Nephron (organoid): ENCODE measurements at regions not wholly inside any gene's neighbourhood (a gene's known extent, or its start where the extent isn't known, plus 50 kb on each side); places are given as distances from the start of the nearest gene placed in this dataset.

ENCODE experiments used
- H3K27ac Mint-ChIP-seq, 3 experiments: 2 replicates each; pipeline ENCODE4 v1.8.0; 2020; ENCODE audit warnings: mixed read lengths in 3 of 3, mild to moderate bottlenecking in 2 of 3, moderate library complexity in 1 of 3
- H3K27me3 Mint-ChIP-seq: 2 replicates; pipeline ENCODE4 v1.8.0; 2021; ENCODE audit warnings: low read depth, mild to moderate bottlenecking, moderate library complexity, mixed read lengths
- H3K36me3 Mint-ChIP-seq: 2 replicates; pipeline ENCODE4 v1.8.0; 2020; ENCODE audit warnings: low read depth, mixed read lengths
- H3K4me1 Mint-ChIP-seq: 2 replicates; pipeline ENCODE4 v1.8.0; 2020; ENCODE audit warnings: mixed read lengths
- H3K4me3 Mint-ChIP-seq, 3 experiments: 2 replicates each; pipeline ENCODE4 v1.8.0; 2020; ENCODE audit warnings: mild to moderate bottlenecking in 3 of 3, mixed read lengths in 3 of 3, moderate library complexity in 2 of 3
- H3K9me3 Mint-ChIP-seq: 2 replicates; pipeline ENCODE4 v1.8.0; 2020; ENCODE audit warnings: mixed read lengths
- CTCF ChIP-seq, 3 experiments: fragments of 200-600 bp; sonication (generic); IDR thresholded peaks; one replicate each; pipeline ENCODE4 v1.5.0; 2021; ENCODE audit warnings: antibody characterized with exemption in 3 of 3; ENCODE audit not compliant: unreplicated experiment in 3 of 3

DNA sequence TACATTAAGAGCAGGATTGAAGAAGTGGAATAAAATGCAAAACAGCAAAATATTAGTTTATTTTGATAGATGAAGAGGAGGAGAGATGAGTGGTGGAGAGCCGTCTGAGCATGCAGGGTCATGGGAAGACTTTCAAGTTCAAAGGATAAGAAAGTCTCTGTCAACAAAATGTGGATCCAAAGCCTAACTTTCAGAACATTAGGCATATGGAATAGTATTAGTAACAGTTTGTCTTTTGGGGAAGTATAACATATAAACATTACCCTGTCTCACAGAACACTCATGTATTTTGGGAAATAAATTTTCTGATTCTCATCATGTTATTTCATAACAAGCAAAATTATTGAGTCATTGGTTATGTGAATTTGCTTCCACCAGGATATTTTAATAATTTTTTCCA, 104.3 kb upstream of the CEP126 start:
- H3K4me3 Mint-ChIP-seq = no peak overlapping the region
- H3K27me3 Mint-ChIP-seq = no peaks in the 10 kb centered on the region
- H3K4me1 Mint-ChIP-seq = no peaks in the 10 kb centered on the region
- TF ChIP-seq CTCF (IDR thresholded peaks at IDR 0.05; ENCODE audit: unreplicated experiment in 3 of 3) = no peak
- H3K27ac Mint-ChIP-seq = no peak overlapping the region
- no peaks in the 10 kb centered on the region for H3K9me3 Mint-ChIP-seq
- no peaks in the 10 kb centered on the region for H3K36me3 Mint-ChIP-seq

DNA sequence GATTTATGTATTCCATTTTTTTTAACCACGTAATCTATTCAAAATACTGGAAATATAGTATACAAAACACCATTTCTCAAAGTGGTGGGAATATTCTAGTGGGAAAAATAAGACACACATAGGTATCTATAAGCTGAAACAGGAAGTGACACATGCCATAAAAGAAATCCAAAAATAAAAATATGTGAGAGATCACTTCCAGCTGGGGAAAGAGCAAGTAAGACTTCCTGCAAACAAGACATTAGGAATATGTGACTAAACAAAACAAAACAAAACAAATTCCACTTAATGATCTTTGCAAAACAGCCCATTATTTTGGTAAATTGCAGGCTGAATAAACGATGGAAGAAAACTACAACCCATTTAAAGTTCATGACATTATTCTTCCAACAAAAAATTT, 107.3 kb upstream of the CEP126 start:
- TF ChIP-seq CTCF (IDR thresholded peaks at IDR 0.05; ENCODE audit: unreplicated experiment in 3 of 3) = no peak
- no peaks in the 10 kb centered on the region for H3K4me1 Mint-ChIP-seq

DNA sequence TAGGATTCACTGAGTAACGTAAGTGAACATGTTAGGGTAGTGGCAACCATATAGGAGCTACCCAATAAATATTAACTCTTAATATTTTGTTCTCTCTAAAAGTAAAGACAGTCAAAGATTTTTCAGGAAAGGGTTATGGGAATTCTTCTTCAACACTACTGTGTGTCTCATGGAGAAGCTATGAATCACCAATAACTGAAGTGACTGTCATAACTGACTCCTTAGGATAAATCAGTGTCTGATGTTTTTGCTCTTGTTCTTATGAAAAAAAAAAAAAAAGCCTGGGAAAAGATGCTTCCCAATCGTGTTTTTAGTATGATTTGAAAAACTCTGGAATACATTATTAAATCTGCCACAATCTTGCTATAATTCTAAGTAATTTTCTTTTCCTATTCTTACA, 111.2 kb upstream of the CEP126 start:
- H3K9me3 Mint-ChIP-seq = peaks cover 3% of the 10 kb centered on the region
- H3K27ac Mint-ChIP-seq = no peak overlapping the region
- no peaks in the 10 kb centered on the region for H3K27me3 Mint-ChIP-seq

More for the DNA sequence above, 107.3 kb upstream of the CEP126 start:
- no peaks in the 10 kb centered on the region for H3K27me3 Mint-ChIP-seq
- H3K36me3 Mint-ChIP-seq = no peaks in the 10 kb centered on the region
- H3K4me3 Mint-ChIP-seq = no peak overlapping the region
- no peaks in the 10 kb centered on the region for H3K9me3 Mint-ChIP-seq
- H3K27ac Mint-ChIP-seq = no peak overlapping the region

GRCh38 chr11:101797335-101797734, 117.5 kb upstream of the CEP126 start:
- Mint-ChIP-seq H3K4me1 (no peaks in the 10 kb centered on the region), H3K9me3 (peaks cover 3% of the 10 kb centered on the region), H3K27me3 (no peaks in the 10 kb centered on the region), H3K27ac (no peak overlapping the region), H3K4me3 (no peak overlapping the region), H3K36me3 (no peaks in the 10 kb centered on the region)
- no peak for TF ChIP-seq CTCF (IDR thresholded peaks at IDR 0.05; ENCODE audit: unreplicated experiment in 3 of 3)

More for the DNA sequence above, 111.2 kb upstream of the CEP126 start:
- no peaks in the 10 kb centered on the region for H3K4me1 Mint-ChIP-seq
- no peak overlapping the region for H3K4me3 Mint-ChIP-seq
- no peaks in the 10 kb centered on the region for H3K36me3 Mint-ChIP-seq
- no peak for TF ChIP-seq CTCF (IDR thresholded peaks at IDR 0.05; ENCODE audit: unreplicated experiment in 3 of 3)

- Mint-ChIP-seq H3K27me3 (no peaks in the 10 kb centered on the region), H3K27ac (no peak overlapping the region), H3K4me1 (no peaks in the 10 kb centered on the region), H3K36me3 (no peaks in the 10 kb centered on the region), H3K9me3 (no peaks in the 10 kb centered on the region), H3K4me3 (no peak overlapping the region)
- no peak for TF ChIP-seq CTCF (IDR thresholded peaks at IDR 0.05; ENCODE audit: unreplicated experiment in 3 of 3)
Observed at GRCh38 chr11:101792814-101793213, 122.0 kb upstream of the CEP126 start.

DNA sequence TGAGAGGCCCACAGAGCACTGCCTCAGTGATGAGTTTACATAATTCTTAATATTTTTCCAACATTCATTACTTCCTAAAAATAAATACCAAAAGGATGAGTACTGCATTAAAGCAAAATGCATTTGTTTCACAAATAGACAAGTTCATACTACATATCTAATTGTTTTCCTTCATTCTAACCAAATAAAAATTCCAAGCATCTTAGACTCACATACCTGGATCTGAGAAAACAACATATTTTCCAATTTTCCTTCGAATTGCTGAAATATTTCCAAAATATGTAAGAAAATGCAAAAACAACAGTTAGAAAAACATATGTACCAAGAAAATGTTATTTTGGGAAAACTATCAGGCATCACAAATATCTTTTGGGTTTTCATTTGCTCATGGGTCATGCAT, 127.9 kb upstream of the CEP126 start:
- no peak for TF ChIP-seq CTCF (IDR thresholded peaks at IDR 0.05; ENCODE audit: unreplicated experiment in 3 of 3)
- Mint-ChIP-seq H3K36me3 (no peaks in the 10 kb centered on the region), H3K4me1 (no peaks in the 10 kb centered on the region), H3K27ac (no peak overlapping the region), H3K4me3 (no peak overlapping the region), H3K9me3 (peaks cover 18% of the 10 kb centered on the region), H3K27me3 (no peaks in the 10 kb centered on the region)
